ENCODE measurements at regions not wholly inside any gene's neighbourhood (a gene's known extent, or its start where the extent isn't known, plus 50 kb on each side); places are given as distances from the start of the nearest gene placed in this dataset.

DNA sequence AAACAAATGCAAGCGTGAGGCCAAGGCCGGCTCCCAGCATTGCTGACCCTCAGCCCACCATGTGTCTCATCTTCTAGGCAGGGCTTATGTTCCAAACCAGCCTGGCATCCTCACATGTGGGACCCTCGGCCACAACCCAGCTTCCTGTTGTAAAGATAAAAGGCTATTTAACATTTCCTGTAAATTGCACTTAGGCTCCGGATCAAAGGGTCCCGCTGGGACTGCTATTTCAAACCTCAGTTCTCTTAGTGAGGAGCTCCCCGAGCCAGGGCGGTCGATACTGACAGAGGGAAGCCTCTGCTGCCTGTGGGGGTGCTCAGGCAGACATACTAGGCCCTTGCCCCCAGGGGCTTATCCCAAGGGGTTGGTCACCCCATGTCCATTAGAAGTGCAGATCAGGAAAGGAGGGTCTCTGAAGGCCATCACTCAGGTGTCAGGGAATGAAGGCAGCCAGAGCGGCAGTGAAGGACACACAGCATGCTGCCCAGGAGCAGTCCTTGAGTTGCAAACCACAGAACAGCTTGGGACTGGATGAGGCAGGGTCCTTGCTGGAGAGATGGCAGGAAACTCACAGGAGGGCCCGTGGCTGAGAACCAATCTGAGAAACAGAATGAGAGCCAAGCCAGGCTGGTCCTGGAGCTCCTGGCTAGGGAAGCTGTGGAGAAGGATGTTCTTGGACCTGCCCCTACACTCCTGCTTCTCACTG, 239.9 kb downstream of the TLE3 start:
- TF ChIP-seq, protein P1, sequence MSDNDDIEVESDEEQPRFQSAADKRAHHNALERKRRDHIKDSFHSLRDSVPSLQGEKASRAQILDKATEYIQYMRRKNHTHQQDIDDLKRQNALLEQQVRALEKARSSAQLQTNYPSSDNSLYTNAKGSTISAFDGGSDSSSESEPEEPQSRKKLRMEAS (IDR thresholded peaks at IDR 0.05) = no peak
- TF ChIP-seq, protein P2, sequence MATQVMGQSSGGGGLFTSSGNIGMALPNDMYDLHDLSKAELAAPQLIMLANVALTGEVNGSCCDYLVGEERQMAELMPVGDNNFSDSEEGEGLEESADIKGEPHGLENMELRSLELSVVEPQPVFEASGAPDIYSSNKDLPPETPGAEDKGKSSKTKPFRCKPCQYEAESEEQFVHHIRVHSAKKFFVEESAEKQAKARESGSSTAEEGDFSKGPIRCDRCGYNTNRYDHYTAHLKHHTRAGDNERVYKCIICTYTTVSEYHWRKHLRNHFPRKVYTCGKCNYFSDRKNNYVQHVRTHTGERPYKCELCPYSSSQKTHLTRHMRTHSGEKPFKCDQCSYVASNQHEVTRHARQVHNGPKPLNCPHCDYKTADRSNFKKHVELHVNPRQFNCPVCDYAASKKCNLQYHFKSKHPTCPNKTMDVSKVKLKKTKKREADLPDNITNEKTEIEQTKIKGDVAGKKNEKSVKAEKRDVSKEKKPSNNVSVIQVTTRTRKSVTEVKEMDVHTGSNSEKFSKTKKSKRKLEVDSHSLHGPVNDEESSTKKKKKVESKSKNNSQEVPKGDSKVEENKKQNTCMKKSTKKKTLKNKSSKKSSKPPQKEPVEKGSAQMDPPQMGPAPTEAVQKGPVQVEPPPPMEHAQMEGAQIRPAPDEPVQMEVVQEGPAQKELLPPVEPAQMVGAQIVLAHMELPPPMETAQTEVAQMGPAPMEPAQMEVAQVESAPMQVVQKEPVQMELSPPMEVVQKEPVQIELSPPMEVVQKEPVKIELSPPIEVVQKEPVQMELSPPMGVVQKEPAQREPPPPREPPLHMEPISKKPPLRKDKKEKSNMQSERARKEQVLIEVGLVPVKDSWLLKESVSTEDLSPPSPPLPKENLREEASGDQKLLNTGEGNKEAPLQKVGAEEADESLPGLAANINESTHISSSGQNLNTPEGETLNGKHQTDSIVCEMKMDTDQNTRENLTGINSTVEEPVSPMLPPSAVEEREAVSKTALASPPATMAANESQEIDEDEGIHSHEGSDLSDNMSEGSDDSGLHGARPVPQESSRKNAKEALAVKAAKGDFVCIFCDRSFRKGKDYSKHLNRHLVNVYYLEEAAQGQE (IDR thresholded peaks at IDR 0.05; ENCODE audit: low read depth) = no peak
- TF ChIP-seq RAD21 (IDR thresholded peaks at IDR 0.05; ENCODE audit: low read depth) = no peak
- TF ChIP-seq EP300 (IDR thresholded peaks at IDR 0.05; ENCODE audit: borderline replicate concordance) = no peak
- no peak for TF ChIP-seq YY1 (IDR thresholded peaks at IDR 0.05; ENCODE audit: low read depth)
- no peak for TF ChIP-seq TAF1 (IDR thresholded peaks at IDR 0.05; ENCODE audit: low read depth)
- no peak for TF ChIP-seq CREB1 (IDR thresholded peaks at IDR 0.05; ENCODE audit: low read depth)
- TF ChIP-seq FOXM1 (IDR thresholded peaks at IDR 0.05; ENCODE audit: borderline replicate concordance, low read depth) = no peak
- no peak for TF ChIP-seq TCF12 (IDR thresholded peaks at IDR 0.05; ENCODE audit: low read depth)
- TF ChIP-seq TEAD4 (IDR thresholded peaks at IDR 0.05) = no peak
- TF ChIP-seq CEBPB (IDR thresholded peaks at IDR 0.05) = no peak

Measured in Ishikawa (cell line).